ENCODE measurements at regions not wholly inside any gene's neighbourhood (a gene's known extent, or its start where the extent isn't known, plus 50 kb on each side); places are given as distances from the start of the nearest gene placed in this dataset.

GRCh38 chr4:152220201-152220666 is 315.7 kb downstream of the FBXW7 start:
- H3F3A ChIP-seq (ENCODE audit: control insufficient read depth, insufficient read depth) = no peaks in the 10 kb centered on the region
- H3K79me2 ChIP-seq (ENCODE audit: control insufficient read depth, low read length) = no peaks in the 10 kb centered on the region
- H3K9me2 ChIP-seq (replicated peaks; ENCODE audit: control insufficient read depth, low read length) = no peaks in the 10 kb centered on the region
- no peaks in the 10 kb centered on the region for H3K4me1 ChIP-seq (ENCODE audit: control insufficient read depth, low read length)
- no peak overlapping the region for H3K4me2 ChIP-seq (ENCODE audit: low read length)
- no peaks in the 10 kb centered on the region for H4K20me1 ChIP-seq (ENCODE audit: control insufficient read depth, insufficient read depth, low read depth, low read length)
- H3K36me3 ChIP-seq (ENCODE audit: control insufficient read depth, low read length) = no peaks in the 10 kb centered on the region
- H3K27me3 ChIP-seq (ENCODE audit: control insufficient read depth, low read length) = peaks cover 2% of the 10 kb centered on the region; the same call in 1 of the 2 replicates
- no peaks in the 10 kb centered on the region for H3K9me3 ChIP-seq (ENCODE audit: control insufficient read depth, insufficient read depth, low read length)
- TF ChIP-seq, protein P1, sequence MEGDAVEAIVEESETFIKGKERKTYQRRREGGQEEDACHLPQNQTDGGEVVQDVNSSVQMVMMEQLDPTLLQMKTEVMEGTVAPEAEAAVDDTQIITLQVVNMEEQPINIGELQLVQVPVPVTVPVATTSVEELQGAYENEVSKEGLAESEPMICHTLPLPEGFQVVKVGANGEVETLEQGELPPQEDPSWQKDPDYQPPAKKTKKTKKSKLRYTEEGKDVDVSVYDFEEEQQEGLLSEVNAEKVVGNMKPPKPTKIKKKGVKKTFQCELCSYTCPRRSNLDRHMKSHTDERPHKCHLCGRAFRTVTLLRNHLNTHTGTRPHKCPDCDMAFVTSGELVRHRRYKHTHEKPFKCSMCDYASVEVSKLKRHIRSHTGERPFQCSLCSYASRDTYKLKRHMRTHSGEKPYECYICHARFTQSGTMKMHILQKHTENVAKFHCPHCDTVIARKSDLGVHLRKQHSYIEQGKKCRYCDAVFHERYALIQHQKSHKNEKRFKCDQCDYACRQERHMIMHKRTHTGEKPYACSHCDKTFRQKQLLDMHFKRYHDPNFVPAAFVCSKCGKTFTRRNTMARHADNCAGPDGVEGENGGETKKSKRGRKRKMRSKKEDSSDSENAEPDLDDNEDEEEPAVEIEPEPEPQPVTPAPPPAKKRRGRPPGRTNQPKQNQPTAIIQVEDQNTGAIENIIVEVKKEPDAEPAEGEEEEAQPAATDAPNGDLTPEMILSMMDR (IDR thresholded peaks at IDR 0.05; ENCODE audit: low read depth, low read length, poor library complexity, severe bottlenecking) = no peak
- no peak for TF ChIP-seq EZH2phosphoT487 (IDR thresholded peaks at IDR 0.05; ENCODE audit: borderline replicate concordance, low read length)
- no peak overlapping the region for H3K27ac ChIP-seq (ENCODE audit: low read depth, low read length)
- no peak overlapping the region for H3K4me3 ChIP-seq (ENCODE audit: low read length)

GRCh38 chr4:152218576-152218975 is 317.3 kb downstream of the FBXW7 start:
- Histone ChIP-seq H3K79me2 (ENCODE audit: control insufficient read depth, low read length) (no peaks in the 10 kb centered on the region), H3K9me2 (replicated peaks; ENCODE audit: control insufficient read depth, low read length) (no peaks in the 10 kb centered on the region), H3K36me3 (ENCODE audit: control insufficient read depth, low read length) (no peaks in the 10 kb centered on the region), H3K27me3 (ENCODE audit: control insufficient read depth, low read length) (peaks cover 2% of the 10 kb centered on the region; the same call in 1 of the 2 replicates), H3K4me1 (ENCODE audit: control insufficient read depth, low read length) (no peaks in the 10 kb centered on the region), H3K9me3 (ENCODE audit: control insufficient read depth, insufficient read depth, low read length) (no peaks in the 10 kb centered on the region), H3F3A (ENCODE audit: control insufficient read depth, insufficient read depth) (no peaks in the 10 kb centered on the region), H3K27ac (ENCODE audit: low read depth, low read length) (no peak overlapping the region), H3K4me3 (ENCODE audit: low read length) (no peak overlapping the region), H4K20me1 (ENCODE audit: control insufficient read depth, insufficient read depth, low read depth, low read length) (no peaks in the 10 kb centered on the region), H3K4me2 (ENCODE audit: low read length) (no peak overlapping the region)
- TF ChIP-seq, protein P1 (IDR thresholded peaks at IDR 0.05; ENCODE audit: low read depth, low read length, poor library complexity, severe bottlenecking) = no peak
- TF ChIP-seq EZH2phosphoT487 (IDR thresholded peaks at IDR 0.05; ENCODE audit: borderline replicate concordance, low read length) = no peak

GRCh38 chr4:152217896-152218295 is 318.0 kb downstream of the FBXW7 start:
- H4K20me1 ChIP-seq (ENCODE audit: control insufficient read depth, insufficient read depth, low read depth, low read length) = no peaks in the 10 kb centered on the region
- no peak overlapping the region for H3K4me2 ChIP-seq (ENCODE audit: low read length)
- H3K27ac ChIP-seq (ENCODE audit: low read depth, low read length) = no peak overlapping the region
- no peak overlapping the region for H3K4me3 ChIP-seq (ENCODE audit: low read length)
- H3K9me3 ChIP-seq (ENCODE audit: control insufficient read depth, insufficient read depth, low read length) = no peaks in the 10 kb centered on the region
- no peaks in the 10 kb centered on the region for H3F3A ChIP-seq (ENCODE audit: control insufficient read depth, insufficient read depth)
- no peaks in the 10 kb centered on the region for H3K4me1 ChIP-seq (ENCODE audit: control insufficient read depth, low read length)
- H3K79me2 ChIP-seq (ENCODE audit: control insufficient read depth, low read length) = no peaks in the 10 kb centered on the region
- no peak for TF ChIP-seq EZH2phosphoT487 (IDR thresholded peaks at IDR 0.05; ENCODE audit: borderline replicate concordance, low read length)
- TF ChIP-seq, protein P1 (IDR thresholded peaks at IDR 0.05; ENCODE audit: low read depth, low read length, poor library complexity, severe bottlenecking) = no peak
- no peaks in the 10 kb centered on the region for H3K9me2 ChIP-seq (replicated peaks; ENCODE audit: control insufficient read depth, low read length)
- peaks cover 2% of the 10 kb centered on the region; the same call in 1 of the 2 replicates for H3K27me3 ChIP-seq (ENCODE audit: control insufficient read depth, low read length)
- no peaks in the 10 kb centered on the region for H3K36me3 ChIP-seq (ENCODE audit: control insufficient read depth, low read length)

Data from DOHH2 (cell line).